ENCODE measurements at regions not wholly inside any gene's neighbourhood (a gene's known extent, or its start where the extent isn't known, plus 50 kb on each side); places are given as distances from the start of the nearest gene placed in this dataset.
"Not testable (repeated sequence)": the region's sequence is repeated elsewhere in the genome, so short reads cannot be mapped to it uniquely, and the experiment has no call there.

DNA sequence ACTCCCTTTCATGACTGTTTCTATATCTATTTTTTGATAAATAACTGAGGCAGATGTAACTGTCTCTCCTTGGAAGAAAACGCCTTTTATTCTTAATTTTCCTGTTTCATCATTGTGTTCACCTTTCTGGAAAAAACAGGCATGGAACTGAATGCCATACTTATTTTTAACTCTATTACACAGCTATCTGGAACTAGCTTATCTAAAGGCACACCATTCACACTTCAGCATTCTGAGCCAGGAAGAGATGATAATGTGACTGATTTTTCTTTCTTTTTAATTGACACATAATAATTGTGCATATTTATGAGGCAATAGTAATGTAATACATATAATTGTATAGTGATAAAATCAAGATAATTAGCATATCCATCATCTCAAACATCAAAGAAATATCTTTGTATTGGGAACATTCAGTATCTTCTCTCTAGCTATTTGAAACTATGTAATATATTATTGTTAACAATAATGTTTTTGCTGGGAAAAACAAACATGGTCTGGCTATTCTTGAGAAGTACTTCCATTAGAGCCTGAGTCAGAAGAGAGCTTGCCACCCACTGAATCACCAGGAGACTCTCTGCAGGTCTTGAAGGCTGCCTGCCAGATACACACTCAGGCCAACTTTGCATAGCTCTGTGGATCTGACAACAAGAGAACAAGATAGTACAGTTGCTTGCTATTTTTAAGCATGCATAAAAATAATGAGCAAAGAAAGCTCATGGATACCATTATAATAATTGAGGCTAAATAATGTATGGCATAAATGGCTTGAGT, 501.0 kb upstream of the EDIL3 start:
- DNase-seq (ENCODE audit: low read depth) = peak; percentile 47

DNA sequence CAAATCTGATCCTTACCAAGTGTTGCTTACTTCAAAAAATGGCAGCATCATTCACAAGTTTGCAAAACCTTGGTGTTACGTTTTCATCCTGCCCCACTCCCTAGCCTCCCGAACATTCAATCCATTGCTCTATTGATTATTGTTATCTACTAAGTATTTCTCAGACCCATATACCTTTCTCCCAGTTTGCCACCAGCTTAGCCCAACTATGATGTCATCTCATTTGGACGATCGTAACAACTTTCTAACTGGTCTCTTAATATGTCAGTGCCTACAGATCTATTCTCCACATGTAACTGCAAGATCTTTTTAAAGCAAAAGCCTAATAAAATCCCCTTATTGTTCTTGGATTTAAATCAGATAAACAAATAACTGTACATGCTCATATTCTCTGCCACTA, 497.1 kb upstream of the EDIL3 start:
- no peak for DNase-seq (ENCODE audit: low read depth)

DNA sequence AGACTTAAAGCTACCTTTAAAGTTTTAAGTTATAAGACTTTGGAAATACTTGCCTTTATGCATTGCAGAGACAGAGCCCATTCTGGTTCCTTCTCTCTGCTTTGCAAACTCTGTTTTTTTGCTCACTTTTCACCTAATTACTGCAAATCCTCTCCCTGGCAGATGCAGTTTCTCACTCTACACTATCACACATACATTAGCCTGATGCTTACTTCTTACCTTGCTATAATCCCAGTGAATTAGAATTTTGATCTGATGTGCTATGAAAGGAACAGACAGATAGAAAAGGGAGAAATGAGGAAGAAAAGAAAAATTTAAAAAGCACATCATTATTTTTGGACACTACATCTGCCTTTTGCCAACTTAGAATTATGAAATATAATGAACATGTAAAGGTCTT, 489.5 kb upstream of the EDIL3 start:
- no peak for DNase-seq (ENCODE audit: low read depth)

DNA sequence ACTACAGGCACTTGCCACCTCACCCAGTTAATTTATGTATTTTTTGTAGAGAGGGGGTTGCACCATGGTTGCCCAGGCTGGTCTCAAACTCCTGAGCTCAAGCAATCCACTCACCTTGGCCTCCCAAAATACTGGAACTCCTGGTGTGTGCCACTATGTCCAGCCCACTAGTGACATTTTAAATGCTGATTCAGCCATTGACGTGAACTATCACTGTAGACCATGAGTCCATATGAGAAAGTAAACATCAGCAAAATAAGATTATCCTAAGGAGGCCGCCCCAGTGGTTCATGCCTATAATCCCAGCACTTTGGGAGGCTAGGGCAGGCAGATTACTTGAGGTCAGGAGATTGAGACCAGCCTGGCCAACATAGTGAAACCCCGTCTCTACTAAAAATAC, 488.1 kb upstream of the EDIL3 start:
- DNase-seq (ENCODE audit: low read depth) = no peak

DNA sequence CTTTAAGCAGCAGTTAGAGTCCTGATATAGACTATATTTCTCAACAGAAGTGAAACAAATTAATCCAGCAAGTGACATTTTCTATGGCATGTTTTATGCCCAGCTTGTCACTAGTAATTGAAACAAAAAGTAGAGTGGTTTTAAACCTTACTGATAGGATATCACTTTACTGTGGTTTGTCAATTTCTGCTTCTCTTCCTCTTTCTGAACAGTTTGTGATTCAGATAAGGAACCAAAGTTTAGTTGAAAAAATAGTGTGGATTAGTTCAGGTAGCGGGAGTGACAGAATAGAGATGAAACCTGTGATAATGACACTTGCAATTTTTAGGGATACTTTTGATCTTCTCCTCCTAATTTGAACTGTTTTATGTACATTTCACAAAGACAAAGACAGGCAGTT, 485.7 kb upstream of the EDIL3 start:
- DNase-seq (ENCODE audit: low read depth) = no peak

DNA sequence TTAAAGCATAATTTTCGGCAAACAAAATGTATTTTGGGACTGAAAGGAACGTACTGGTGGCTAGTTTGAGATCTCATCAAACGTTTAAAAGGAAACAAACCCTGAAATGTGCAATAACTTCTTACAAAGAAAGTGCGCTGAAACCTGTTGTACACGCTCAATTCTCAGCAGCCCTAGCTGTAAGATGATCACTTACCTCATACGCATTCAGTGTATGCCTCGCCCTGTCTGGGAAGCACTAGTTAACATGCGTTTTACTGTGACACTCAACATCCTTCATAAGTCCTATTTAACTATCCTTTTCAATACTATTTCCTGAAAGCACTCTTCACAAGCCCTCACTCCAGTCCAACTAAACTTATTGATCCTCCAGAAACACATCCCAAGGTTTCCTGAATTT, 485.0 kb upstream of the EDIL3 start:
- no peak for DNase-seq (ENCODE audit: low read depth)

DNA sequence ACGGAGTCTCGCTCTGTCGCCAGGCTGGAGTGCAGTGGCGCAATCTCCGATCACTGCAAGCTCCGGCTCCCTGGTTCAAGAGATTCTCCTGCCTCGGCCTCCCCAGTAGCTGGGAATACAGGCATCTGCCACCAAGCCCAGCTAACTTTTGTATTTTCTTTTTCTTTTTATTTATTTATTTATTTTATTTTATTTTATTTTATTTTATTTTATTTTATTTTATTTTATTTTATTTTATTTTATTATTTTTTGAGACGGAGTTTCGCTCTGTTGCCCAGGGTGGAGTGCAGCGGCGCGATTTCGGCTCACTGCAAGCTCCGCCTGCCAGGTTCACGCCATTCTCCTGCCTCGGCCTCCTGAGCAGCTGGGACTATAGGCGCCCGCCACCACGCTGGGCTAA, 479.3 kb upstream of the EDIL3 start:
- DNase-seq (ENCODE audit: low read depth) = not testable (repeated sequence)

DNA sequence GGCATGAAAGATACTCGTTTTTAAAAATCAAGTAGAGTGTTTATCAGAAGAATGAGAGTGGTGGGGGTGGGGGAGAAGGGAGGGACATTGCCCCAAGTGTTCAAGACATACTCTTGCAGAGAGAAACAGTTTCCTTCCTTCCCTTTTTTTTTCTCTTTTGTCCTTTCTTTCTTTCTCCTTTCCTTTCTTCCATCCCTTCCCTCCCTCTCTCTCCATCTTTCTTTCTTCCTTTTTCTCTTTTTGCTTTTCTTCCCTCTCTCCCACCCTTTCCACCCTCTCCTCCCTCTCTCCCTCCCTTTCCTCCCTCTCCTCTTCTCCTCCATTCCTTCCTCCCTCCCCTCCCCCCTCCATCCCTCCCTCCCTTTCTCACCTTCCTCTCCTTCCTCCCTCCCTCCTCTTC, 478.3 kb upstream of the EDIL3 start:
- DNase-seq (ENCODE audit: low read depth) = no peak

DNA sequence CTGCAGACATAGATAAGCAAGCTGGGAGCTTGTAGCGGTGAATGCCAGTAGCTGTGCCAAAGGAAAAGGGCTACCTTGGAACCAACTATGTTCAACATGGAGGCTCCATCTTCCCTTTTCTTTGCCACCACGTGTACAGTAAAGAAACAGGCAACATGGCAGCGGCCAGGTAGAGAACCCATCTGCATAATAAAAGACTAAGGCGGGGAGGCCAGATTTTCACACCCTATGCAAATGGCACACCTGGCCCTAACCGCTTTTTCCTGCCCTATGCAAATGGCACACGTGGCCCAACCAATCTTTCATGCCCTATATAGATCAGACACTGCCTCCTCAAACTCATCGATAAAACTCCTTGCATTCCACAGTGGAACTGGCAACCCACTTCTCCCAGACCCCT, 477.5 kb upstream of the EDIL3 start:
- DNase-seq (ENCODE audit: low read depth) = no peak

DNA sequence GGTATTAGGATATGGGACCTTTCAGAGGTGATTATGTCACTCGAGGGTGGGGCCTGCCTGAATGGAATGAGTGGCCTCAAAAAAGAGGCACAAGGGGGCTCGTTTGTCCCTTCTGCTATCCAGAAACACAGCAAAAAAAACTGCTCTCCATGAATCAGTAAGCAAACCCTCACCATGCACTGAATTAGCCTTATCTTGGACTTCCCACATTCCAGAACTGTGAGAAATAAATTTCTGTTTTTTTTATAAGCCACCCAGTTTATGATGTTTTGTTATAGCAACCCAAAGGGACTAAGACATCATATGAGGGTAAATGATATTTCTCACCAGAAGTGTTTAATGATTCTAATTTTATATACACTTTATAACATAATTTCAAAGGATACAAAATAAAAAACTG, 476.6 kb upstream of the EDIL3 start:
- DNase-seq (ENCODE audit: low read depth) = peak; percentile 5

DNA sequence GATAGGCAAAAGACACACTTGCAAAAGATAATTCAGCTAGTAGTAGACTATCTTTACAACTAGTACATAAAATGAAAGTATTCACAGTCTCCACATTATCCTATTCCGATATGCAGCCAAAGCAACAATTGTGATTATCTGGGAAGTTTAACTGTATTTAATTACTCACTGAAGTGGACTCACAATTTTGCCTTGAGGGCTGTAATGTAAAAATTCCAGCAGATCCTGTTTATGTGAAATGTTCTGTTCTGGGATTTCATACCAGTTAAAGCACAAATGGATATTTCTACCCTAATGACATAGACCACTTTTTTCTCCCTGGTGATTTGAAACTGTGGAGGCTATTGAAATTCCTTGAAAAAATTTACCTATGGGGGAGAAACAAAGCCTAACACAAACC, 474.4 kb upstream of the EDIL3 start:
- no peak for DNase-seq (ENCODE audit: low read depth)

DNA sequence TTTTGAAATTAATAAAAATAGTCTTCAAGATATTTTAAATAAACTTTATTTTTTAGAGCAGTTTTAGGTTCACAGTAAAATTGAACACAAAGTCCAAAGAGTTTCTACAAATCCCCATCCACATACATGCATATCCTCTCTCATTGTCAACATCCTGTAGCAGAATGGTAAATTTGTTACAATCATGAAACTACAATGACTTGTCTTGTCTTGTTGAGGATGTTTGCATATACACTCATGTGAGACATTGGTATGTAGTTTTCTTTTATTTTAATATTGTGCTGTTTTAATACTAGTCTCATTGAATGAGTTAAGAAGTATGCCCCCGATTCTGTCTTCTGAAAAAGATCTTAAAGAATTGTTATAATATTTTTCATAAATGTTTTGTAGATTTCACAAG, 447.0 kb upstream of the EDIL3 start:
- no peak for DNase-seq (ENCODE audit: low read depth)

DNA sequence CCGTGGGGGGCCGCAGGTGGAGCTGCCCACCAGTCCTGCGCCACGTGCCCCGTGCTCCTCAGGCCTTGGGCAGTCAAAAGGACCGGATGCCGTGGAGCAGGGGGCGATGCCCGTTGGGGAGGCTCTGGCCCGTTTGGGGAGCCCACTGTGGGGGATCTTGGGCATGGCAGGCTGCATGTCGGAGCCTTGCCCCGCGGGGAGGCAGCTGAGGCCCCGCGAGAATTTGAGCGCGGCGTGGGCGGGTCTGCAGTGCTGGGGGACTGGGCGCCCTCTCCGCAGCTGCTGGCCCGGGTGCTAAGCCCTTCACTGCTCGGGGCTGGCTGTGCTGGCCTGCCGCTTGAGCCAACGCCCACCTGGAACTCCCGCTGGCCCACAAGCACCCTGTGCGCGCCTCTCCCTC, 445.6 kb upstream of the EDIL3 start:
- DNase-seq (ENCODE audit: low read depth) = no peak

DNA sequence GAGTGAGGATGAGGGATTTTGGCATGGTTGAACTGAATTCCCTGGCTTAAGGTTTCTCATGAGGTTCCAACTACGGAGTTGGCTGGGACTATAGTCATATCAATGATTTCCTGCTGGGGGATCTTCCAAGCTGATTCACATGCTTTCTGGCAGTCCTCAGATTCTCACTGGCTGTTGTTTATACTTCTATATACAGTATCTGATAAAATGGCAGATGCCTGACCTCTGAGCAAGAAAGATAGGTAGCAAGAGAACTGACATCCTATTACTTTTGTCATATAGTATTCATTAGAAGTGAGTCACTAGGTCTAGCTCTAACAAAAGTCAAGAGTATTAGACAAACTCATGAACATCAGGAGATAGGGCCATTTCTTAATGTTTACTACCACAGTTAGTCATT, 440.9 kb upstream of the EDIL3 start:
- no peak for DNase-seq (ENCODE audit: low read depth)

DNA sequence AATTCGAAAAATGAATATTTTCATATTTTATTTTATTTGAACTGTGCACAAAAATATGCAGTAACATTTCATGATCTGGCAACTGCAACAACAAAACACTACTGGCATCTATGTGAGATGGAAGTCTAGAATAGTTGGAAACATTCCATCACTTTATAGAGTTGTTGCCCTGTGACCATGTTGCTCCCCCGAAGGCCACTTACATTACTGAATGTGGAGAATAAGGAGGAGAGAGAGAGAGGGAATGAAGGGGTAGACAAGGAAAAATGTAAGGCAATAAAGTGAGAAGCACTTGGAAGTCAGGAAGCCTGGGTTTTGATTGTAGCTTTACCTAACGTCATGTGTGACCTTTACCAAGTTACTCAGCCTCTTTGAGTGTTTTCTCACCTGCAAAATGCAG, 437.2 kb upstream of the EDIL3 start:
- no peak for DNase-seq (ENCODE audit: low read depth)

DNA sequence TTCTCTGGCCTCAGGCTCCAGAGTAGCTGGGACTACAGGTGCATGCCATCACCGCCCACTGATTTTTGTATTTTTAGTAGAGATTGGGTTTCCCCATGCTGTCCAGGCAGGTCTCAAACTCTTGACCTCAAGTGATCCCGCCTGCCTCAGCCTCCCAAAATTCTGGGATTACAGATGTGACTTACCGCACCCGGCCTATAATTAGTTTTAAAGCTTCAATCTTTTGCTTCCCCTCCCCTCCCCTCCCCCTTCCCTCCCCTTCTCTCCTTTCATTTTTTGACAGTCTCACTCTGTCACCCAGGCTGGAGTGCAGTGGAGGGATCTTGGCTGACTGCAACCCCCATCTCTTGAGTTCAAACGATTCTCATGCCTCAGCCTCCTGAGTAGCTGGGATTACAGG, 433.3 kb upstream of the EDIL3 start:
- DNase-seq (ENCODE audit: low read depth) = no peak

DNA sequence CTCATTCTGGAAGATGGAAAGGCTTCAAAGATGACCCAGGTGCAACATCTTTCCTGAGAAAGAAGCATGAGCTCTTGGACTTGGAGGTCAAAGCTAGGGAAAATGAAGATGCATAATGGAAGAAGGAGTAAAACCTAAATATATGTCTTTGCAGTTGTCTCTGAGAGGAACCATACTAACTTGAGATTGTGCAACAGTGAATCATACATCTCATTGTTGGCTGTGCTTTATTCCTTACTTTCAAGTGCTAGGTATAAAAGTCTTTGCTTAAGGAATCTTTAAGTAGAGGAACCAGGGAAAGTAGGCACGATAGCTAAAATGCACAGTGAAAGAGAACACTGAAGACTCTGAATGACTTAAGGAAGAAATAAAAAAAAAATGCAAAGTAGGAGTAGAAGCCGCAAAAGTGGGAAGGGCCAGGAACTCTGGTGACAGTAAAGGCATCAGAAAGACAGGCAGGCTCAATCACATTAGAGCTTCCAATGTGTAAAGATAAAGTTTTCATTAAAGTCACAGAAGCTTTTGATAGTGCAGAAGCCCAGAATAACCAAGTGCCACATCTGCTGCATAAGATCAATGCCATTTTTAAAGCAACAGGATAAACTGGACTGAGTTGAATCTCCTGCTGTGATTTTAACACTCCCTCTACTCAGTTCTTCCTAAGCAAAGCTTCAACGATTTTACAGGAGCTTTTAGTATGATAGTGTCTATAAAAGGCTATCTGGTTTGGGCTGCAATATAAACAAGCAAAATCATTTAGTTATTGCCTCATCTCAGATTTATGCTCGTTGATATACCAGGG, 432.3 kb upstream of the EDIL3 start:
- DNase-seq (ENCODE audit: low read depth) = no peak

DNA sequence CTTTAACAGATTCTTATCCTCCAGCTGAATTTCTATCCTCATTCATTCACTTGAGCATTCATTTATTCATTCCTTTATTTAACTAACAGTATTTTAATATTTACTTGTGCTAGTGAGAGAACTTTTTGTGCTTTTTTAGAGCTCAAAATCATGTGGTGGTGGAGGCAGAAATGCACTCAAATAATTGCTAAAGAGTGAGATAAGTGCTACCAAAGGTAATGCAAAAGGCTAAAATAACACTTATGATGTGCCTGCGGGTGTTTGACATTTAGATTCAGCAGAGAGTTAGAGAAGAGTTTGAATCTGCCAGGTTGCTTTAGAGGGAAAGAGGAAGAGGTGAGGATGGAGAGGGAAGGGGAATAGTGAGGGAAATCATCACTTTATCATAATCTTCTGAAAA, 431.5 kb upstream of the EDIL3 start:
- DNase-seq (ENCODE audit: low read depth) = no peak

DNA sequence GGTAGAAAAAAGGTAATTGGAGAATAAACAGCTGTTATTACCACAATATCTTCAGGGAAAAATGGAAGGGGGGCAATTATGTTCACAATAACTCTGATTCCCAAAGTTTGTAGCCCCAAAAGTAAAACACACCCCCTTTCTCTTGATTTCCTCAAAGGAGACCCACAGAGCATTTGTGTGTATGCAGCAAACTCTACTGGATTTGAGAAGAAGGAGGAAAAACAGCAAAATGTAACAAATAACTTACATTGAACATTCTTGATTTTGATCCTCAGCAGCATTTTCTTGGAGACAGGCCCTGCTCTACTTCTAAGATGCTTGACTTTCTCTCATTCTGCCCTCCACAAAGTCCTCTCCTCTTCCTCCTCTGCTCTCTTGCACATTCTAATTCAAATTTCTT, 420.8 kb upstream of the EDIL3 start:
- DNase-seq (ENCODE audit: low read depth) = no peak

DNA sequence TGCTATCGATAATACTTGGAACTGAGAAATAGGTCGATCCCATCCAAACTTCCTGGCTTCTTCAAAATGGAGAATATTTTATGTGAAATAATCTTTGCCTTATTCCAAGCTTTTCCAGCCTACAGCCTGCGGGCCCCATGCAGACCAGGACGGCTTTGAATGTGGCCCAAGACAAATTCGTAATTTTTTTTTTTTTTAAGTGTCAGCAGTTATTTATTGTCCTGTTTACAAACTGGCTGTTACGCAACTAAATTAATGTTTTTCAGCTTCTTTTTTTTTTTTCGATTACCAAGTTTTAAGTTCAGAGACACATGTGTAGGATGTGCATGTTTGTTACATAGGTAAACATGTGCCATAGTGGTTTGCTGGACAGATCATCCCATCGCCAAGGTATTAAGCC, 411.7 kb upstream of the EDIL3 start:
- DNase-seq (ENCODE audit: low read depth) = no peak

DNA sequence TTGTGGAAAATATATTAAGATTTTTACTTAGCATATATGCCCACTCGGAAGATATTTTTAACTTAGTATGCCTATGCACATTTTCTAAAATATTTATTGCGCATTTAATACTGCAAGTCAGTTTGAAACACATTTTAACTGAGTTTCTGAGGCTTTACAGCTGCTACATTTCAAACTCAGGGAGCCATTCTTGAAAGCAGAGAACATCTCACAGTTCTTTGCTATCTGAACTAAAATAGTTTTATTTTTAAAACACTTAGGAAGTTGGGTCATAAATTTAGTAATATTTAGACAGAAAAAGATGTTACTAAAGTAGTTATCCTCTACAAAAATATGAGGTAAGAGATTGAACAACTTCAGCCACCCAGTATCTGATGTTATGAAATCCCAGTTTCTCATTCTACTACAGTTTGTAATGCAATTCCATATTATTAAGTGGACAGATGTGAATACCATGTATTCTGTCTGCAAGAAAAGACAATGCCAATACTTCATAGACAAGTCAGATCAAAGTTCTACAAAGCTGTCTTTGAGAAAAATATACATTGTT, 409.9 kb upstream of the EDIL3 start:
- no peak for DNase-seq (ENCODE audit: low read depth)

DNA sequence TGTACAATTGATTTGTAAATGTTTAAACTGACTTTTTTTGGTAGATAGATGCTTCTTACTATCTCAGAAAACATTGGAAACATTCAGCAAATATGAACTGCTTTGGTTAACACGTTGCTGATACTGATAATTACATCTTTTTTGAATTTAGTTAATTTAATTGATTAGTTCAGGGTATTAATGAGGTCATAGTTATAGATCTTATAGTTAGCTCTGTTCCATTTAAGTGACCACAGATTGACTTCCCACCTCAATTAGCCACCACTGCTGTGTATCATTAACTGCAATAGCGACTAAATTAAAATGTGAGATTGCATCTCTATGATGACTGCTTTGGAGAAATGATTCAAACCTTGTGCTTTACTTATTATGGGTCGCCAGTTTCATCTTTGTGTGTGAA, 407.1 kb upstream of the EDIL3 start:
- no peak for DNase-seq (ENCODE audit: low read depth)

DNA sequence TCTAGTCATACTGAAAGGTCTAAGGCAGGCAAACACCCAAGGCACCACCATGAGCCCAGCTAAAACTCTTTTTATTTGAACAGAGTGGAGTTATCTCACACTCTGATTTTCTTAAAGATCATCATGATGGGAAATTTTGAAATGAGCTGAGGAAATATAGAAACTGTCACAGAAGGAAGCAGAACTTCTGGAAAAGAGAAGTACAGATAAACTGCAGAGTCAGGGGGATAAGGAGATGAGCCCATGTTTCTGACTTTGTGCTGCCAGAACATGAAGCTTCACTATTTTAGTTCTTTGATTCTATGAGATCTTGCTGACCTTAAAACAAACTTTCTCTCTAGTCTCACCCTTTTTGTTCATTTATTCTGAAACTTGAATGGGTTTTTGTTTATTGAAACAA, 406.5 kb upstream of the EDIL3 start:
- no peak for DNase-seq (ENCODE audit: low read depth)

Measured in HT1080 (cell line).